ENCODE measurements at regions not wholly inside any gene's neighbourhood (a gene's known extent, or its start where the extent isn't known, plus 50 kb on each side); places are given as distances from the start of the nearest gene placed in this dataset.
"Not testable (repeated sequence)": the region's sequence is repeated elsewhere in the genome, so short reads cannot be mapped to it uniquely, and the experiment has no call there.

DNA sequence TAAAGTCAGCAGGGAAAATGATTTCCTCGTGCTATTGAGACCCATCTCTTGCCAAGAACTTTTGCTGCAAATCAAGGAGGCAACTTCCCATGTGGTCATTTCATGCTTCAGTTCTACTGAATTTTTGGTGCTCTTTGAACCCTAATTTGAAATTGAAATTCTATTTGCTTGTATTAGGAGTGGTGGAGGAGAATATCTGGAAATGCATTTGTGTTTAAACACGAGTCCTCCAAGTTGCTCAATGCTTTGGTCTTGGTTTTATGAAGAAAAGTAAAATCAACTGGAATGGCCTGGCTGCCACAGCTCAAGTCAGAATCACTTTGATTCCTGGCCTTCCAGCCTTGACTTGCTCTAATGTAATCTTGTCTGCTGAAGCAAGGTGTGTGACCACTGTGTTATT lies 613.2 kb downstream of the TLE1 start:
- DNase-seq (ENCODE audit: low read depth, low spot score) = no peak

DNA sequence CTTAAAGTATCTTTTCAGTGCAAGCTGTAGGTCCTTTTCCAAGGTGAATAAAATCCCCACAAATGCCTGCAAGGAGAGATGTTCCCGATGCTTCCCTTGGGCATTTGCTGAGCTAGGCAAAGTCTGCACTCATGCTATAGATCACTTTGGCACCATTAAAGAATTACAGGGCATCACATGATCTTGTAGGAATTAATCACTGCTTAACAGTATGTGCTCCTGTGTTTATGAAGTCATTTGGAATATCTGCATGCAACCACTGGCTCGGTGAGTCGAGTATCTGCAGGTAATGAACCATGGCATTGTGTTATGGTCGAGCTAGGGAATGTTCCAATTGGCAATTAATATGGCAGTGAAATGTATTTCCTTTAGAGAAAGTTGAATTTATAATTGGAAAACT lies 615.1 kb downstream of the TLE1 start:
- DNase-seq (ENCODE audit: low read depth, low spot score) = no peak

DNA sequence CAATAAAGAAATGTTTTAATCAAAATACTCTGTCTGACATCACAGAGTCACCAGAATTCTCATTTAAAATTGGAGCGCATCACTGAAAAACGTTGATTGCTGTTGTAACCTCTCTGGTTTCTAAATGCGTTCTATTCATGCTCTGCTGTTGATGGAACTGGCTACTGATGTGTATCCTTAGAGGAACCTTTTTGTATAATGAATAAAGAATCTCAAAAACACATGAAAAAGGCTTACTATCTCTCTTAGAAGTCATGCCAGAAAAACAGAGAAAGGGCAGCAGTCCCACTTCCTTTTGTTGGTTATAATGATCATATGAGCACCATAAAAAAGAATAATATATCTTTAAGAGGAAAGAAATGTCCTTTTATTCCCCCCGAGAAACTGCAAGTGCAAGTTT lies 615.5 kb downstream of the TLE1 start:
- no peak for DNase-seq (ENCODE audit: low read depth, low spot score)

DNA sequence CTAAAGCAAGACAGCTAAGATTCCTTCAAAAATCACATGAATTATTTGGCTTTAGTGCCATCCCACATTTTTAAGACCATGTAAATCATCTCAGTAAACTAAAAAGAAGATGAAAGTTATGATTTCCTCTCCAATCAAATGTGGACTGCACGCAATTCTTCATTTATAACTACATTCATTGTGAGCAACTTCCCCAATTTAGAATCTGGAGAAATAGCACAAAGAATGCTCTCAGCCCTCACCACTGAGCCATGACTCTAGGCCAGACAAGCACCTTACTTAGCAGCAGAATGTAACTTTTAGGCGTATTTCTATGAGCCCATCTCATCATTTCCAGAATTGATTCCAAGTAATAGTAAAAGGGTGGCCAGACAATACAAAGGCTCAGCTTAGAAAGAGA lies 616.6 kb downstream of the TLE1 start:
- DNase-seq (ENCODE audit: low read depth, low spot score) = no peak

DNA sequence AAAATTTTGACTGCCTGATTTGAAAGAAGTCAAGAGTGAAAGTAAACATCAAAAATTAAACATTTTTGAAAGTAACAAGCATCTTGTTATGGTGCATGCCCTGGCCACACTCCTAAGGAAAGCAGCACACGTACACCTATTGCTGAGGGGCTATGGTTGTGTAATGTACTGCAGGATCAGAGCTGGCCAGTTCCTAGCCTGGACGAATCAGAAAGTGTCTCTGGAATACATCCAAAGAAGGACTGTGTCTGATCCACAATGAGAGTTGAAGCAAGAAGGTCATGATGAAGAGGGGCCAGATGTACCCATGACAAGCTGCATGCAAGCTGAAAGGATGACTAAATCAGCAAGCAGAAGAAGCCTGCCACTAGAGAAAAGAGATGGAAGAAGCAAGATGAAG lies 618.2 kb downstream of the TLE1 start:
- no peak for DNase-seq (ENCODE audit: low read depth, low spot score)

DNA sequence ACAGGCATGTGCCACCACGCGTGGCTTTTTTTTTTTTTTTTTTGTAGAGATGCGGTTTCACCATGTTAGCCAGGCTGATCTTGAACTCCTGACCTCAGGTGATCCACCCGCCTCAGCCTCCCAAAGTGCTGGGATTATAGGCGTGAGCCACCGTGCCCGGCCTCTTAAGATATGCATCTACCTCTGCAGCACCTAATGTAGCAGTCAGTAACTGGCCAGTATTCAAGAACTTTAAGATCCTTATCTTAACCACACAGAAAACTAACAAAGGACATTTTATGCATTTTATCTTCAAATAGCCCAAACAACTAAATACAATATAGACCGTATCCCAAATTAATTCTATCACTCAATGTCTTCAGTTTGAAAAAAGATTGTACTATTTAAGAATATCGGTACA lies 618.7 kb downstream of the TLE1 start:
- no peak for DNase-seq (ENCODE audit: low read depth, low spot score)

DNA sequence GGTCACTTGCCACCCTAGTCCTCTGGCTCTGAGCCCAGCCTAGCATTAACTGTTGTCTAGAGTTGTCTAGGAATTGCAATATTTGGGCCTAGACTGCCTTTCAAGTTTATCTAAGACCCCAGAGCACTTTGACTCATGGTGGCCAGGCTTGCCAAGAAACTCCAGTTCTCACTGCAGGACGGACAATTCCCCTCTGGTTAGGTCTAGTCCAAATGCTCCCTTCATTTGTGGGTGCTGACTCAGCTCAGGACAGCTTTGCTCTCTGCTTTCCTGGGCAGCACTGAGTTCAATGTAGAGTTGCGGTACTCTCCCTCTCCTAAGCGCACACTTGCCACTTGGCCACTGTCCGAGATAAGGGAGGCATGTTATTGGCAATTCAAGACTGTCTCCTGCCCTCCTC lies 619.4 kb downstream of the TLE1 start:
- no peak for DNase-seq (ENCODE audit: low read depth, low spot score)

DNA sequence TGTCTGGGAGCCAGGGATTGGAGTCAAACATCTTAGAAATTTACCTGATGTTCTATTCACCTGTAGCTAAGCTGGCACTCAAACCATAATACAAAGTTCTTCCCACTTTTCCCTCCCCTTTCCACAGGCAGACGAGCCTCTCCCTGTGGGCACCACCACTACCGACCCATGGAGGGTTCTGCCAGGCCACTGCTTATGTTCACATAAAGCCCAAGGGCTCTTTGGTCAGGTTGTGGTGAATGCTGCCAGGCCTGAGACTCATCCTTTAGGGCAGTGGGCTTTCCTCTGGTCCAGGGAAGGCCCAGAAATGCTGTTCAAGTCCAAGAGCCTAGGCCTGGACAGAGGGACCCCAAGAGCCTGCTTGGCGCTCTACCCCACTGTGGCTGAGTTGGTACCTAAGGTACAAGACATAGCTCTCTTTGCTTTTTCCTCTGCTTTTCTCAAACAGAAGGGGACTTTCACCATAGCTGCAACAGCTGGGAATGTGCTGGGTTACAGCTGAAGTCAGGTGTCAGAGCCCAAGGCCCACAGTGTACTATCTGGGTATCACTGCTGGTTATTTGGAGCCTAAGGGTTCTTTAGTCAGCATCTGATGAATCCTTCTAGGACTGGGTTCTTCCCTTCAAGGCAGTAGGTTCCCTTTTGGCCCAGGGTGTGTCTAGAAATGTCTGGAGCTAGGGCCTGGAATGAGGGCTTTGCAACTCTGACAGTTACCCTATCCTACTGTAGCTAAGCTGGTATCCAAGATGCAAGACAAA lies 620.1 kb downstream of the TLE1 start:
- no peak for DNase-seq (ENCODE audit: low read depth, low spot score)

DNA sequence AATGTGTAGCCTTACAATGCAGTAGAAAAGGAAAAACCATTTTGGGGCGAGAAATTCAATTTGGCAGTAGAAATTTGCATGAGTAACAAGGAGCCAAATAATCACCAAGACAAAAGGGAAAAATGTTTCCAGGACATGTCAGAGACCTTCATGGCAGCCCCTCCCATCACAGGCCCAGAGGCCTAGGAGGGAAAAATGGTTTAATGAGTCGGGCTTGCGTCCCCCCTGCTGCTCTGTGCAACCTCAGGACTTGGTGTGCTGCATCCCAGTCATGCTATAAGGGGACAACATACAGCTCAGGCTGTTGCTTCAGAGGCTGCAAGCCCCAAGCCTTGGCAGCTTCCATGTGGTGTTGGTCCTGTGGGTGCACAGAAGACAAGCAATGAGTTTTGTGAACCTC lies 626.4 kb downstream of the TLE1 start:
- not testable (repeated sequence) for DNase-seq (ENCODE audit: low read depth, low spot score)

DNA sequence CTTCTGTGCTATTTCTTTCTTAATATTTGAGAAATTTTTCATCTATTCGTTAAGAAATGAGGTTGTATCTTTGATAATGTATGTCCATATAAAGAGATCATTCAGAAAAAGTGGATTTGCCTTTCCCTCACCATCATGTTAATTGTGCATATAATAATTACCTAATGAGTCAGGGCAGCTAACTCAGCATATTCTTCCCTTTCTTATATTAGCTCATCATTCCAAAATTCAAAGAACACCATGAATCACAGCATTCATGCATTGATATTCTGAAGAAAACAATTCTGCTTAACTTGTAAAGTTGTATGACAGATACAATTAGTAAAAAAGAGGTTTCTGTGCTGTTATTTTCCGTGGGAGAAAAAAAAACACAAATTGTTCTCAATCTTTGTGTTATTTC lies 630.6 kb downstream of the TLE1 start:
- DNase-seq (ENCODE audit: low read depth, low spot score) = no peak

DNA sequence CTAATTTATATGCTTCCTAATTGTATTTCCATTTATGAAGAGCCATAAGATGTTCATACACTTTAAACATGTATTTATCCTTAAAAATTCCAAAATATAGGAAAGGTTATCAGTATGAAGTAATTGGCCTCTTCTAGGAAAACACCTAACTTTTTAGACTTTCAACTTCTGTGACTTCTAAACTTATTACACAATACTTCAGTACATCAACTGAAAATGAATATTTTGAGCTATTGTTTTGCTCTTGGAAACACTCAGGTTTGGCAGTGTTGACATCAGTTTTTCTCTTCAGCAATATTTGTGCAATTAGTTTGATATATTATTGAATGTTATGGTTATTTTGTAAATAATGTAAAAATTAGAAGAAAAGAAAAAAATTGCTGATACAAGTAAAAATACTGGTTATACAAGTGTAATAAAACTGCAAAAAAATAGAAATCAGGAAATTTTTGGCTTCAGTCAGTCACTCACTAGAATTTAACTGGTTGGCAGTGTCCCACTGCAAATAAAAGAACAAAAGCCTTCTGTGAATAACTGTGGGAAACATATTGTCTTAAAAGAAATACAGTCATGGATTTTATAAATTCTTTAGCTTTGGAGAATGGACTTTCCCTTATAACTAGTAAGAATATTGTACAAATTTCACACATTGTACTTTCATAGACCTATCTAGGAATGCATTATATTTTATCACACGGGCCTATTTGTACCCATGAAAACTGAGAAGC lies 635.9 kb downstream of the TLE1 start:
- no peak for DNase-seq (ENCODE audit: low read depth, low spot score)

DNA sequence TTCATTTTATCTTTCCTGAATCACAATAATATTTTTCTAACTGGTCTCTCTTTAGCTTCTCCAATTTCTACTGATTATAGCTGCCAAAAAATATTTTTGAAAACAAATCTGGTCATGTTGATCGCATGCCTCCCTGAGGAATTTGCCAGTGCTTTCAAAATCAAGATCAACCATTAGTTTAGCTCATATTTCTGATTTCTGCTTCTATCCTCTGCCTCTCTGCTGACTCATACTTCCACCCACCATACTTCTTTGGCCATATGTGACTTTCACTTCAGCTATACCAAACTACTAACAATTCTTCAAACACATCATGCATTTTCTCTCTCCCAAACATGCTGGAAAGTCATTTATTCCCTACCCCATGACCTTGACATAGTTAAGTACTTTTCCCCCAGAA lies 636.5 kb downstream of the TLE1 start:
- no peak for DNase-seq (ENCODE audit: low read depth, low spot score)

DNA sequence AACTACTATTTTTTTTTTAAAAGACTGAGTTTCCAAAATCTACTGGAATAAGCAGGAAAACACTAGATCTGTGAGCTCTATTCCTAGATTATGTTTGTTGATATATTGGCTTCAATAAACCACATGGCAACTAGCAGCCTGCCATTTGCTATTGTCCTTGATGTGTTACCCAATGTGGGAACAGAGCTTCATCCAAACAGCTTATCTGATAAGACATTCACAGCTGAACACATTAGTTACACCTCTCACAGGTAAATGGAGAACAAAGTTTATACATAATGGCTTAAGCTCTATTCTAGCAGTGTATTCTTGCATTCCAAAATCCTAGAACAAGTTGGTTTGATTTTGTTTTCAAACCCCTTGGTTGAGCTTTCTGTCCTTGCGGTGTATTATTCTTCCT lies 642.1 kb downstream of the TLE1 start:
- no peak for DNase-seq (ENCODE audit: low read depth, low spot score)

DNA sequence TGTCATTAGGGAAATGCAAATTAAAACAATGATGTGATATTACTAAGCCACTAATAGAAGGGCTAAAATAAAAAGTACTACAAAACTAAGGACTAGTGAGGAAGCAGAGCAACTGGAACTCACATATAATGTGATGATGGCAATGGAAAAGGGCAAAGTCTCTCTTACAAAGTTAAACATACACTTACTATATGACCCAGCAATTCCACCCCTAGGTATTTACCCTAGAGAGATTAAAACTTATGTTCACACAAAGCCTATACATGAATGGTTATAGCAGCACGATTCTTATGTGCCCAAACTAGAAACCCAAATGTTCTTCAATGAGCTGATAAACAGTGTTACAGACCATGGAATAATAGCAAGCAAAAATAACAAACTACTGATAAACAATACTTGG lies 643.7 kb downstream of the TLE1 start:
- no peak for DNase-seq (ENCODE audit: low read depth, low spot score)

DNA sequence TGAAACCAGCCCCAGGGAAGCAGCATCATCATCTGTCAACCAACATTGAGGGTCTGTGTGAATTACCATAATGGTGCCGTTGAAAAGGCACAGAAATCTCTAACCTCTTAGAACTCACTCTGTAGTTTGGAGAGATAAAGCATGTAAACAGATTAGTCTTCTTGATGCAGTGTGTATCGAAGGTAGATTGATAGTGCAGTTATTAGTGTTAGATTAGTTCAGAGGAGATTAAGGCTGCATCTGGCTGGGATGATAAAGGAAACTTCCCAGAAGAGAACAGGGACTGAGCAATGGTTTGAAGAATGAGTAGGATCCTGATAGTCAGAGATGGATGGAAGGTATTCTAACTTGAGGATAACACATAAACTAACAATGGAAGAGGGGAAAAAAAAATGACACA lies 651.5 kb downstream of the TLE1 start:
- no peak for DNase-seq (ENCODE audit: low read depth, low spot score)

DNA sequence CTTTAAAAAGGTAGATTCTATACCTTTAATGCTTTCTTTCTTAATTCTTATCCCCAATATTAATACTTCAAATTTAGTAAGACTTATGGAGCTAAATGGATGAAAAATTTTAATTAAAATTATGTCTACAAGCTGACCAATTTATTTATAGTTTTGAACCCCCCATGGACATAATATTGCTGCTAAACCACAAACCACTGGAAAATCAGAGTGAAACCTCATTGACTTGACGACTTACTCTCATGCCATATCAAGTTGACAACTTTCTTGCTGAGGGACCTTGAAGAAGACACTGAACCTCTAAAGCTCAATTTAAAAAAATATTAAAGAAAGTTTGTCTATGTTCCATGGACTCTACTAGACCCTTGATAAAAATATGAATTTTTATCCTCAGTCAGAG lies 653.7 kb downstream of the TLE1 start:
- DNase-seq (ENCODE audit: low read depth, low spot score) = no peak

DNA sequence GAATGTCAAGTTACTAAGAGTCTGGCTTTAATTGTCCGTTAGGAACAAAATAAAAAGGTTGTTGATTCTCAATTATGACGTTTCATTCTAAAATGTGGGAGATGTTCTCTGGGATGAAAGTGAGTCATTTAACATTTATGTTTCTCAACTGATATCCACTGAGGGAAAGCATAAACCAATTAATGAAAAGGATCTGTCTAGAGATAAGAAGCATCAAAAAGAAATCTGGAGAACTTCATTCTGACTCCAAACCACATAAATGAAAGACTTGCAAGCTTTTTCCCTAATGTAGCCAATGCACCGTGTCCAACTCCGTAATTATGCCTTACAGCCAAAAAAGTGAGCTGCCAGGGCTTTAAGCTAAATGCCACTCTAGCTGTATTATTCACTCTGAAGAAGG lies 654.2 kb downstream of the TLE1 start:
- DNase-seq (ENCODE audit: low read depth, low spot score) = no peak

DNA sequence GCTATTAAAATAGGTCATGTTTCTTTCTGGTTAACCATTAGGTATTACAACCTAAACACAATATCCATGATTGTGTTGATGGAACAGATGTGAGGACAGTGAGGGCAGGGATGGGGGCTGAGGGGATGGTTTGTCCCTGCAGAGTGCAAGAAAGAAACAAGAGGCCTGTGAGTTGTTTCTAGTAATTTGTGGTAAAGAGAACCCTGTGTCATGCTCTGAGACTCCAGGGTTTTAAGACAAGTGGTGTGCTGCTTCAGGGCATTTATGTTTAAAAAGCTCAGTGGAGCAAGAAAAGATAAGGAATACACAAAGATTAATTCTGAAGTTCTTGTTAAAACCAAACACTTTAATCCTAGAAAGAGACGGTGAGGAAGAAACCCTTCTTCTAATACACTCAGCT lies 656.5 kb downstream of the TLE1 start:
- peak; percentile 18 for DNase-seq (ENCODE audit: low read depth, low spot score)

DNA sequence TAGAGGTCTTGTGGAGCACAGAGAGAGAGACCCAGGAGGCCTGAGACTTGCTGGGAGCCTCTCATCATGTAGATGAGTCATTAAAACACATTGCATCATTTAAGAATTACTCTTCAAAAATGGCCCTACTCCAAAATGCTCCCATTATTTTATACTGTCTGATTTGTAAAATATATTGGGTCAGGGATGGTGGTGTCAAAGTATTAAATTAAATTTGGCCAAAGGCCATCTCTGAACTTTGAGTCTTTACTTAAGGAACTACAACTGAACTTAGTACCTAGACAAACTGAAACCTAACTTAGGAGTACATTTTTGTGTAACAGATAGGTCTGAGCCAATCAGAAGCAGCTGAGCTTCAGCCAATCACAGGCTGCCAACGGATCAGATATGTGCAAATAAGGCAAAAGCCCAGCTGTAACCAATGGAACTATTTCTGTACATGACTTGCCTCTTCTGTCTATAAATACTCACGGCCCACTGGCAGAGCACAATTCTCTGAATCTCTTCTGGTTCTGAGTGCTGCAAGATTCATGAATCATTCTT lies 657.2 kb downstream of the TLE1 start:
- no peak for DNase-seq (ENCODE audit: low read depth, low spot score)

DNA sequence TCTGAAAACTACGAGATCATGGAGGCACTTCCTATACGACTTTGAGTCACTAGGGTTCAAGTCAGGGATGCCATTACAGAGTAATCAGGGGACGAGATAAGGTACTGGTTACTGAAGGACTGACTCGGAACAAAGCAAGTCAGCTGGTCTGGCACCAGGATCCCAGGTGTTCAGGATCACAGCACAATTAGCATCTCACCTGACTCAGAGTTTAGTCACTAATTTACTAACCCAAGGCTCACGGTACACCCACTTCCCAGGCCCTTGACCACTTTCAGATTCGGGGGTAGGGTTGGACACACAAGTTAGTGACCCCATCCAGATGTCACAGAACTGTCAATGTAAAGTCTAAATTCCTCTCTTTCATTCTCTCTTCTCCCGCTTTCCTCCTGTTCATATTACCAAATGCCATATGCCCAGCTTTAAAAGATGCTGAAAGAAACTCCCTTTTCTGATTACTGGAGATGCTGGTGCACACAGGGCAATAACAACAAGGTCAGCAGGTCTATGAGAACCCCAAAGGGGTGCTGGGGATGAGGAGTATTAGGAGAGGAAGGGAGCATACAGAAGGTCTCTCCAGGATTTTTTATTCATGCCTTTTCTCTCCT lies 657.8 kb downstream of the TLE1 start:
- no peak for DNase-seq (ENCODE audit: low read depth, low spot score)

DNA sequence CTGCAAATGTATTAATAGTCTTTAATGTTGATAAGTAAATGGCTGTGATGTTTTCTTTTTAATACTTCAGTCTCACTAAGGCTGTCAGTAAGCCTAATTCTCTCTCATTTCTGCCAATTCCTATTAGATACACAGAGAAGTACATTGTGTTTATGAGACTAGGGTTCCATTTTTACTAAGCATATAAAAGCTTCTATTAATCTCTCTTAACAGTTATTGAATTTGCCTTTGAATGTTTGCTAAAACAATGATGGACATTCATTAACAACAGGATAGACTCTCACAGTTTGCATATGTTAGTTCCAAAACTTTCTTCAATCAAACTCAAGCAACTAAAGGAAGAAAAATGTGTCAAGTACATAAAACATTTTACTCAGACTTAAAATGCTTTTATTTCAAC lies 659.3 kb downstream of the TLE1 start:
- DNase-seq (ENCODE audit: low read depth, low spot score) = no peak

DNA sequence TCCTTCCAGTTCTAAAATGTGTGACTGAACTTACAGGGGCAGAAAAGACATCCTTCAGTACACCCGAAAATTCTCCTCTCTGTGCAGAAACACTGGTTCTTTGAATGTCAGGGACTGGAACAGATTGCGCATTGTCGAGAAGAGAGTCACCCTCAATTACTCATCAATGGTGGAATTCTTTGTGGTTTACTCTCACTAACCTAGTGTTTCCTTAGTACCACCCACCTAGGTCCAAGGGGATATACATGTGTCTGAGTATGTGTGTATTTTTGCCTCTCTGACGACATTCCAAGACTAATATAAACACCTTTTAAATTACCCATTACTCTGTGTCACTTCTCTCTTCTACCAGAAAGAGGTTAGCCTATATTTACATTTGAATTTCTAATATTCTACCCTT lies 660.8 kb downstream of the TLE1 start:
- peak; percentile 11 for DNase-seq (ENCODE audit: low read depth, low spot score)

DNA sequence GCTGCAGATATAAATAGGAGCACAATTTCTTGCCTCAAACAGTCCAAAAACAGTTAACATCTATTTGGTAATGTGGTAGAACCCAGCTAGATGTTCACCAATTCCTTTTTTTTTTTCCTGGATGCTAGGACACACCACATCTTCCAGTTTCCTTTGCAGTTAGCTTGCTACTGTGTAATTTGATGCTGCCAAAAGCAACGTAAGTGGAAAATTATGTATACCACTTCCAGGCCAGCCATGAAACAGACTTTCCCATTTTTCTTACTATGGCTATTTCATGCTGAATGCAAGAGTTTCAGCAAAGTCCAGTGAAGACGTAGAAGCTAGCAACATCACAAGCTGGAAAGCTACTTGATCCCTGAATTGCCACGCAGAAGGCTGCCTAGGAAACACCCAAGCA lies 667.2 kb downstream of the TLE1 start:
- no peak for DNase-seq (ENCODE audit: low read depth, low spot score)
